ENCODE measurements at regions not wholly inside any gene's neighbourhood (a gene's known extent, or its start where the extent isn't known, plus 50 kb on each side); places are given as distances from the start of the nearest gene placed in this dataset.

GRCh38 chr18:64893349-64893748 lies 744.5 kb upstream of the LINC00305 start:
- peaks cover 7% of the 10 kb centered on the region for H3K9me3 Mint-ChIP-seq (ENCODE audit: unreplicated experiment)

GRCh38 chr18:64888956-64889355 lies 740.1 kb upstream of the LINC00305 start:
- Mint-ChIP-seq H3K27me3 (ENCODE audit: unreplicated experiment) (peaks cover 2% of the 10 kb centered on the region), H3K27ac (ENCODE audit: unreplicated experiment) (no peak overlapping the region), H3K36me3 (ENCODE audit: low read depth, unreplicated experiment) (peaks cover 3% of the 10 kb centered on the region), H3K4me1 (ENCODE audit: unreplicated experiment) (peaks cover 5% of the 10 kb centered on the region), H3K9me3 (ENCODE audit: unreplicated experiment) (peaks cover 7% of the 10 kb centered on the region), H3K4me3 (ENCODE audit: unreplicated experiment) (no peak overlapping the region)
- no peak for TF ChIP-seq CTCF (IDR thresholded peaks at IDR 0.05; ENCODE audit: unreplicated experiment)
- DNase-seq (ENCODE audit: low spot score), result no peak

More at GRCh38 chr18:64893349-64893748, 744.5 kb upstream of the LINC00305 start:
- H3K4me1 Mint-ChIP-seq (ENCODE audit: unreplicated experiment), result peaks cover 5% of the 10 kb centered on the region
- no peak for DNase-seq (ENCODE audit: low spot score)
- peaks cover 3% of the 10 kb centered on the region for H3K36me3 Mint-ChIP-seq (ENCODE audit: low read depth, unreplicated experiment)
- H3K27me3 Mint-ChIP-seq (ENCODE audit: unreplicated experiment), result peaks cover 2% of the 10 kb centered on the region
- H3K4me3 Mint-ChIP-seq (ENCODE audit: unreplicated experiment), result no peak overlapping the region
- no peak for TF ChIP-seq CTCF (IDR thresholded peaks at IDR 0.05; ENCODE audit: unreplicated experiment)
- no peak overlapping the region for H3K27ac Mint-ChIP-seq (ENCODE audit: unreplicated experiment)

GRCh38 chr18:64886995-64887394 lies 738.1 kb upstream of the LINC00305 start:
- Mint-ChIP-seq H3K27ac (ENCODE audit: unreplicated experiment) (no peak overlapping the region), H3K27me3 (ENCODE audit: unreplicated experiment) (no peaks in the 10 kb centered on the region), H3K4me1 (ENCODE audit: unreplicated experiment) (peaks cover 5% of the 10 kb centered on the region), H3K4me3 (ENCODE audit: unreplicated experiment) (no peak overlapping the region), H3K36me3 (ENCODE audit: low read depth, unreplicated experiment) (no peaks in the 10 kb centered on the region), H3K9me3 (ENCODE audit: unreplicated experiment) (no peaks in the 10 kb centered on the region)
- no peak for DNase-seq (ENCODE audit: low spot score)
- no peak for TF ChIP-seq CTCF (IDR thresholded peaks at IDR 0.05; ENCODE audit: unreplicated experiment)

GRCh38 chr18:64882896-64883295 lies 734.0 kb upstream of the LINC00305 start:
- no peaks in the 10 kb centered on the region for H3K27me3 Mint-ChIP-seq (ENCODE audit: unreplicated experiment)
- no peak for TF ChIP-seq CTCF (IDR thresholded peaks at IDR 0.05; ENCODE audit: unreplicated experiment)
- no peaks in the 10 kb centered on the region for H3K9me3 Mint-ChIP-seq (ENCODE audit: unreplicated experiment)
- H3K4me3 Mint-ChIP-seq (ENCODE audit: unreplicated experiment), result no peak overlapping the region
- no peaks in the 10 kb centered on the region for H3K4me1 Mint-ChIP-seq (ENCODE audit: unreplicated experiment)
- H3K36me3 Mint-ChIP-seq (ENCODE audit: low read depth, unreplicated experiment), result no peaks in the 10 kb centered on the region
- DNase-seq (ENCODE audit: low spot score), result no peak
- no peak overlapping the region for H3K27ac Mint-ChIP-seq (ENCODE audit: unreplicated experiment)

GRCh38 chr18:64876833-64877232 lies 727.9 kb upstream of the LINC00305 start:
- Mint-ChIP-seq H3K4me3 (ENCODE audit: unreplicated experiment) (no peak overlapping the region), H3K27ac (ENCODE audit: unreplicated experiment) (no peak overlapping the region), H3K36me3 (ENCODE audit: low read depth, unreplicated experiment) (no peaks in the 10 kb centered on the region), H3K27me3 (ENCODE audit: unreplicated experiment) (no peaks in the 10 kb centered on the region), H3K4me1 (ENCODE audit: unreplicated experiment) (no peaks in the 10 kb centered on the region), H3K9me3 (ENCODE audit: unreplicated experiment) (no peaks in the 10 kb centered on the region)
- no peak for DNase-seq (ENCODE audit: low spot score)
- TF ChIP-seq CTCF (IDR thresholded peaks at IDR 0.05; ENCODE audit: unreplicated experiment), result no peak

Measured in endothelial cell (in vitro differentiated cells).